ENCODE measurements at regions not wholly inside any gene's neighbourhood (a gene's known extent, or its start where the extent isn't known, plus 50 kb on each side); places are given as distances from the start of the nearest gene placed in this dataset.

DNA sequence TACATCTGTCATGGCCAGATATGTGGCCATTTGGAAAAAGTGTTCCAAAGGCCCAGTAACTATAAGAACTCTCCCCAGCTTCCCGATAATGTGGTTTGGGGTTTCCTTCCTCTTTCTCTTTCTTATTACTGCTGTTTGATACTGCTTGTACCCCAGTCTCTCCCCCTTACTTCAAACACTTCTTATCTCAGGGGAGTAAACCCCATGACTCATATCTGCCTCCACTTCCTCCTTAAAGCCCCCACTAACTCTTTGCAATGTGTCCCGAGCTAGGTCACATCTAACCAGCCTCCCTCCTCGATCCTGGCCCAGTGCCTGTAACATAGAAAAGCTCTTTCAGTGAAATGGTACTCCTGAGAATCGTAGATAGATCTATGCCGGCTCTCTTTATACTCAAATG lies 82.4 kb upstream of the STARD13 start:
- no peak for DNase-seq (ENCODE audit: extremely low read depth in 1 of 11, low read depth in 9 of 11, low spot score in 4 of 11)

DNA sequence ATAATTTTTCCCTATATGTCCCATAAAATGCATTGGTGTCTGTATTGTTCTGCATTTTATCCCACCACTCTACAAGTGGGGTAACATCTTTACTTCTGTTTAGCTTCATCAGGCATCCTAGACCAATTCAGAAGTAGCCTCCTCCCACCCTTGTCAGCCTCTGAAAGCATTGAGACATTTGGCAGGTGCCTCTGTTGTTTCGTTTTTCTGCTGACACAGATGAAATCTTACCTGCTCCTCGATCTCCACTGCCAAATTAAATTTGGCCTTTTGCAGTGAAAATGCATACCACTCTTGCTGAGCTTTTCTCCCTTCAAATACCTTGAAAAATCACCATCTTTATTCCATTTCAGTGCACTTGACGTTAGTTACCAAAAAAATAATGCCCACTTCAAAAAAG lies 83.5 kb upstream of the STARD13 start:
- no peak for DNase-seq (ENCODE audit: extremely low read depth in 1 of 11, low read depth in 9 of 11, low spot score in 4 of 11)

DNA sequence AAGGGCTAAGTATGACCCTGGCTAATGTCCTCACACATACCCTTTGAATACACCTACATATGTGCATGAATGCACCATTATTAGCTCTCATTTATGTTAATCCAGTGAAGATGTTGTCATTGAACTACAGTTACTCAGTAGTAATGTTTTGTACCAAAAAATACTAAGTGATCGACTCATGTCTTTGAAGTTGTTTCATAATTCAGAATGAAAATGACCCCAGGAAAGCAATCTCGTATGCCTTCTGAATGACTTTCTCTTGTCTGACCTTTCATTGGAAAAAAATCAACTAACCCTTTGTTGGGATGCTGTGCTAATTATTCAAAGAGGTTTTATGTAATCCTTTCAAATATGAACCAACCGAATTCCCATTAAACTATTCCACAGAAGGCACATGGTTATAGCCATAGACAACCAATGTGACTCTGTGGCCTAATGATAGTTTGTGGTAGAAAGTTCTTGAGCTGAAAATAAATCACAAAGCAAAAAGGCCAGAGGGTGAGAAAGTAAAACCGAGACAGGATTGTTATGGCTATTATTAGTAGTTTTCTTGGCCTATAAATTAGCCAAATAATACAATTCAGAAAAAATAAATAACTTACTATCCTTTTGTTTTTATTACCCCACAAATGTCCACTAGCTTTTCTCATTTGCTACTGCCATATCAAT lies 86.8 kb upstream of the STARD13 start:
- DNase-seq (ENCODE audit: extremely low read depth in 1 of 11, low read depth in 9 of 11, low spot score in 4 of 11), result no peak

DNA sequence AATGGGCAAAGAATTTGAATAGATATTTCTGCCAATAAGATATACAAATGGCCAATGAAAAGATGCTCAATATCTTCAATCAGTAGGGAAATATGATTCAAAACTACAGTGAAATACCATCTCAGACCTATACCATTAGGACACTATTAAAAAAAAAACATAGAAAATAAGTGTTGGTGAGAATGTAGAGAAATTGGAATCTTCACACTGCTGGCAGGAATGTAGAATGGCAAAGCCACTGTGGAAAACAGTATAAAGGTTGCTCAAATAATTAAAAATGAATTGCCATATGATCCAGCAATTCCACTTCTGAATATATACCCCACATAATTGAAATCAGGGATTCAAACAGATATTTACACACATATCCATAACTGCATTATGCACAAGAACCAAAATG lies 88.1 kb upstream of the STARD13 start:
- no peak for DNase-seq (ENCODE audit: extremely low read depth in 1 of 11, low read depth in 9 of 11, low spot score in 4 of 11)

DNA sequence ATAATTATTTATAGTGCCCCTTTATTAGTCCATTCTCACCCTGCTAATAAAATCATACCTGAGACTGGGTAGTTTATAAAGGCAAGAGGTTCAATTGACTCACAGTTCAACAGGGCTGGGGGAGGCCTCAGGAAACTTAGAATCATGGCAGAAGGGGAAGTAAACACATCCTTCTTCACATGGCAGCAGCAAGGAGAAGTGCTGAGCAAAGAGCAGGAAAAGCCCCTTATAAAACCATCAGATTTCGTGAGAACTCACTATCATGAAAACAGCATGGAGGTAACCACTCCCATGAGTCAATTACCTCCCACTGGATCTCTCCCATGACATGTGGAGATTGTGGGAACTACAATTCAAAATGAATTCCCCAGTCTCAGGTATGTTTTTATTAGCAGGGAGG lies 89.9 kb upstream of the STARD13 start:
- no peak for DNase-seq (ENCODE audit: extremely low read depth in 1 of 11, low read depth in 9 of 11, low spot score in 4 of 11)

DNA sequence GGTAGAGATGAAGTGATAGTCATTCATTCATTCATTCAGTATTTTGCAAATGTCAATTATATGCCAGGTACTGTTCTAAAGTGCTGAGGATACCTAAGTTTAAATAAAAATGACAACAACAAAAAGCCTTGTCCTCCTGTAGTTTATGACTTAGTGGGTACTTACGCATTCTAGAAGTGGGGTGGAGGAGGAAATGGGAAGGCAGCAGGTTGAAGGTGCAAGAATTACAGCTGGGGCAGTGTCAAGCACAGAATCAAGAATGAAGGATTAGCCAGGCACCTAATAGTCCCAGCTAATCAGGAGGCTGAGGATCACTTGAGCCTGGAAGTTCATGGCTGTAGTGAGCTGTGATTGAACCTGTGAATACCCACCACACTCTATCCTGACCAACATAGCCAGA lies 90.7 kb upstream of the STARD13 start:
- no peak for DNase-seq (ENCODE audit: extremely low read depth in 1 of 11, low read depth in 9 of 11, low spot score in 4 of 11)

DNA sequence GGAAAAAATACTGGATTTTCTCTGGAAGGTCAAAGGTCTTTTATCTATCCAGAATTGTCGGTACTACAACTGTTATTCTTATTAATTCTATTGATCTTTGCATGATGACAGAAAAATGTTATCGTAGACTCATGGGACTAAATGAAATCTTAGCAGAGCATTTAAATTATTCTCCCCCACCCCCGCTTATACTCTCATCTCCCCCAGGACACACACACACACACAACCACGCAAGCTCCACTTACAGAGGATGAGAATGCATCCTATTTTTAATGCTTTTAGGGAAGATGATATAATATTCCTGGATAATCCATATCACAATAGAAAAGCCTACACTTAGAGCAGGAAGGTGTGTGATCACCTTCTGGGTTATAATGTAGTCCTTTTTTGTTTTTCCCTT lies 91.9 kb upstream of the STARD13 start:
- DNase-seq (ENCODE audit: extremely low read depth in 1 of 11, low read depth in 9 of 11, low spot score in 4 of 11), result no peak

DNA sequence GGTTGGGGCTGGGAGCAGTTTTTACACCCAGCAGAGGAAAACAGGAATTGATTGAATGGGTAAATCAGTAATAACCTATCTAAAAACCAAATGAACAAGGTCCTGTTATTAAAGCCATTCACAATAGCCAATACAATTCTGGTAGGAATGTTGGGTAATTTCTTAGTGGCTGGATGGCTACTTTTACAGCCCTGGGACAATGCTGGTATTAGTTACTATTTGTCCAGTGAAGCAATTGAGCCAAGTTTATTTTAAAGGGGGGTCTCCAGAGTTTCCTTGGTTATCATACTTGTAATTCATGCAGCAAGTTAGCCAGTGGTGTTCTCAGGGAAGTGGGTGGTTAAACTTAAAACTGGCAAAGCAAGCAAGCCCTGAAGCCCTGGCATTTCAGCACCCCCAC lies 92.3 kb upstream of the STARD13 start:
- DNase-seq (ENCODE audit: extremely low read depth in 1 of 11, low read depth in 9 of 11, low spot score in 4 of 11), result no peak

DNA sequence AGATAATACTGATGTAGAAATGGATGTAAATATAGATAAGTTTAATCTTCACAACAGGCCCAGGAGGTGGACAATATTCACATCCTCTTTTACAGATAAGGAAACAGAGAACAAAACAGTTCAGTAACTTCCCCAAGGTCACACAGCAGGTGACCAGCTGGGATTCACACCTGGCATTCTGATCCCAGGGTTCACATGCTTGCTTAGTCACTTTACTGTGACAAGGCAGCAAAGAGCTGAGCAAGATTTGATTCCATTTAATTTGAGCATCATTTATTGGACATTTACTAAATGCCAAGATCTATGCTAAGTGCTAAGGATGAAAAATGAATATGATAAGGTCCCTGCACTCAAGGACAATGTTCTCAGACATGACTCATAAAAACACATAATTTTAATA lies 94.1 kb upstream of the STARD13 start:
- DNase-seq (ENCODE audit: extremely low read depth in 1 of 11, low read depth in 9 of 11, low spot score in 4 of 11), result no peak

DNA sequence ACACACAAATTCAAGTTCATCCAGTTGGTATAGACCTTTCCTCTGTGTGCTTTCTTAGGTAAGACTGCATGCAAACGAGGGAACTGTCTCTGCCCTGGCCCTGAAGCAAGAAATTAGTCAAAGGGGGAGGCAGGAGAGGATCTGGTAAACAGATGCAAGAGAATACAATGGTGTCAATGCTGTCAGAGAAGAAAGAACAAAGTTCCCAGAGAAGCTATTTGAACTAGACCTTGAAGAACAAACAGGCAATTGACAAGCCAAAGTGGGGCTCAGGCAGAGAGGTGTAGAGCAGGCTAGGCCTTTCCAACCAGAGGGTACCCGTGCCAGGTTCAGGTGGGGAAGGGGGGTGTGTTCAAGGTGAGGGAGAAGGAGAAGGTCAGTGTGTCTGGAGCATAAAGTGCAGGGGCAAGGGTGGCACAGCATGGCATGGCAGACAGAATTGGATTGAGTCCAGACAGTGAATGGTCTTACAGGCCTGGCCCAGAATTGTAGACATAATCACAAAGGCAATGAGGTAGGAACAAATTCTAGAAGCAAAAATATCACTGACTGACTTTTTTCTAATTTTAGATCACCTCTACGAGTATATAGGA lies 95.0 kb upstream of the STARD13 start:
- no peak for DNase-seq (ENCODE audit: extremely low read depth in 1 of 11, low read depth in 9 of 11, low spot score in 4 of 11)

DNA sequence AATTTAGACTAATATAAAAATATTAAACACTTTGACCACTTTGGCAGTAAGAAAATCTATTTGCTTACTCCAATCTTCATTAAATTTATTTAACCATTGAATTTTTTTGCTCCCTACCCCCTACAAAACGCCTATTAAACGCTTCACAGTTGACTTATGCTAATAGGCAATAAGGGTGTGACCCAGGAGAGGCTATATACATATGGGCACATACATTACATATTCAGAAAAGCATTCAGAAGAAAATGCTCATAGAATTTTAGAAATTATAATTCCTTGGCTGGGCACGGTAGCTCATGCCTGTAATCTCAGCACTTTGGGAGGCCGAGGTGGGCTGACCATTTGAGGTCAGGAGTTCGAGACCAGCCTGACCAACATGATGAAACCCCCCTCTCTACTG lies 95.6 kb upstream of the STARD13 start:
- no peak for DNase-seq (ENCODE audit: extremely low read depth in 1 of 11, low read depth in 9 of 11, low spot score in 4 of 11)

DNA sequence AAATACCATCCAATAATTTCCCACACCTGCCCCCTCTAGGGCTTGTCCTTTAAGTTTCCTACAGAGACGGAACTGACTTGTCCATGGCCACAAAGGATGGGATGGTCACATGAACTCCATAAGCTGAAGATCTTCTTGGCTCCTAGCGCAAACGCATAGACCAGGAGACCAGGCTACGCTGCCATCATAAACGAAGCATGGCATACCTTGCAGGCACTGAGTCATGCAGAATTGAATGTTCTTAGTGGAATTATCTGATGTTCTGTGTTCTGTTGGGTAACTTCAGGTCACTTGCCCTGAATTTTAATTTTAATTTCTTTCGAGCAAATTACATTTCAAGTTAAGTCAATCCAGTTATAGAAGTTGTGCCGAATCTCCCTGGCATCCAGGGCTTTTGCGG lies 96.4 kb upstream of the STARD13 start:
- no peak for DNase-seq (ENCODE audit: extremely low read depth in 1 of 11, low read depth in 9 of 11, low spot score in 4 of 11)

DNA sequence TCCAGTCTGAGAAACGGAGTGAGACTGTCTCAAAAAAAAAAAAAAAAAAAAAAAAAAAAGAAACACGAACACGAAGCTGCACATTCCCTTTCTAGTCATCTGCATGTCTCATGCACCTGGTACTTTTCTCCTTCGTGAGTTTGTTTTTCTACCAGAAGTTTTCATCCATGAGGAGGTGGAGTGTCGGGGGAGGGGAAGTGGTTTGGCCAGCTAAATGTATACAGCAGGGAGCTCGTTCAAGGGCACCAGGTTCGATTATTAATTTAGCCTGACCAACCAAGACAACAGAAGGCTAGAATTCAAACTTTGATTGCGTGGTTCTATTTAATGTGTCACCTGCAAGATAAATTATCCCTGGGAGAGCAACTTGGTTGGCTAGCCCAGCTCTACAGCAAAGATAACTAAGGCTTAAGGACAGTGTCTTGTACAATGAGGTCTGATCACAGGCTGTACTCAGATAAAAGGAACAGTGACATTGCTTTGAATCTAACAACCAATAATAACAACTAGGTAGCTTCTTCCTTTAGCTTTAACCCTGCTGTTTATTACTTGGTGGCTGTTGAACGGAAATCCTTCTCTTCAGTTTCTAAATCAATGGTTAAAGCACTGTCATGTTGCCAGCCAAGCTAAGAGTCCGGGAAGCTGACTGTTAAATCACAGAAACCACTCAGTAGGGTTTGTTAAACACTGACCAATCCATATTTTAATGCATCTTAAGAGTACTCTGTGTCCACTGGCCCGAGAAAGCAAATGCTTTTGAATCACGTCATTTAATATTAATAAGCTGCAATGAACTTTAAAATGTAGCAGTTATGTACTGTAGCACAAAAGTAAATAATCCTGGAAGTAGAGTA lies 98.4 kb upstream of the STARD13 start:
- no peak for DNase-seq (ENCODE audit: extremely low read depth in 1 of 11, low read depth in 9 of 11, low spot score in 4 of 11)

DNA sequence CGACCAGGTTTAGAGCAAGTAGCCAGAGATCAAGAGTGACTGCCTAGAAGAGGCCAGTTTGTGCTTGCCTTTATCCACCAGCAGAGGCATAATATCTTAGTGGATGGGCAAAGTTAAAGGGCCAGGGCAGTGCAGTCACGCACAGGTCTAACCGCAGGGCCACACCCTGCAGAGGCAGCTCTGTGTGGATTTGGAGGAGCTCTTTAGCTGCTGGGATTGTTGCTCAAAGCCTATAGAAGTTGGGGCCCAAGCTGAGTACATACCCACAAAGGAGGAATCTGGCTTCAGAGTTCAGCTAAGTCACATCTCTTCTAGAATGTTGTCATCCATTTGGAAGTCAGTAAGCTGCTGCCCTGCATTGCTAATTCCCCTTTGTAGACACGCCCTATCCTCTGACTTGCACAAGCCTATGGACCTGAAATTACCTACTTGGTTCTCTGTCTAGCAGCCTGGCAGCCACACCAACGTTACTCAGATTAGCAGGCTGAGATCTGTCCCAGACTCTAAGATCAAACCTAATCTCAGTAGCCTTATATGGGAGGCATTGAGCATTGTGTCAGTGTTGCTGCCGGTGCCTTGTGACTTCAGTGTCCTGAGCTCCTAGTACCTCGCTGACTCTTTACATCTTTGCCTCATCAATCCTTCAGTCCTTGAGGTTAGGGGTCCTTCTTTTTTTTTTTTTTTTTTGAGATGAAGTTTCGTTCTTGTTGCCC lies 102.9 kb upstream of the STARD13 start:
- no peak for DNase-seq (ENCODE audit: extremely low read depth in 1 of 11, low read depth in 9 of 11, low spot score in 4 of 11)

DNA sequence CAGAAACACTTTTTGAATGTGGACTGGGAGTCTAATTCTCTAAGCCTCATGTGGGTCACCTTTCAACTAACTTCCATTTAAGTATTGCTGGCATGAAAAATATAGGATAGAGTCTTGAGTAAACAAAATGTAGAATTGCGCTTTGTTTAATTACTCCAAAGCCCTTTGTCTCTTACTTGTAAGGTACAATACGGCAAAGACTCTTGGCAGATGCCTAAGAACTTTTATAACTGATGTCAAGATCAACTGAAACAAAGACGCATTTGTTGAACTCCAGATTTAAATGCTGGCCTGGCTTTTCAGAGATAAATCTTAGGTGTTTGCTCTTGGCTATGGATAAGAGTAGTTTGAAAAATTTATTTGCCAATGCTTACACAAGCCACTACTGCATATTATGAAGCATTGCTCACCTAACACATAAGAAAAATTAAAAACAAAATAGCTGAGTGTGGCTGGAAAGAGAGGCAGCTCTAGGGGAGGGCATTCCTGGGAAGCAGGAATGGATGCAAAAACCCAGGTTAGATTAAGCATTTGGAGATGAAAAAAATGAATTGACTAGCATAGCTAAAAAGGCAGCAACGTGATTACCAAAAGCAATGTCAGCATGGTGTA lies 107.3 kb upstream of the STARD13 start:
- DNase-seq (ENCODE audit: extremely low read depth in 1 of 11, low read depth in 9 of 11, low spot score in 4 of 11), result no peak

DNA sequence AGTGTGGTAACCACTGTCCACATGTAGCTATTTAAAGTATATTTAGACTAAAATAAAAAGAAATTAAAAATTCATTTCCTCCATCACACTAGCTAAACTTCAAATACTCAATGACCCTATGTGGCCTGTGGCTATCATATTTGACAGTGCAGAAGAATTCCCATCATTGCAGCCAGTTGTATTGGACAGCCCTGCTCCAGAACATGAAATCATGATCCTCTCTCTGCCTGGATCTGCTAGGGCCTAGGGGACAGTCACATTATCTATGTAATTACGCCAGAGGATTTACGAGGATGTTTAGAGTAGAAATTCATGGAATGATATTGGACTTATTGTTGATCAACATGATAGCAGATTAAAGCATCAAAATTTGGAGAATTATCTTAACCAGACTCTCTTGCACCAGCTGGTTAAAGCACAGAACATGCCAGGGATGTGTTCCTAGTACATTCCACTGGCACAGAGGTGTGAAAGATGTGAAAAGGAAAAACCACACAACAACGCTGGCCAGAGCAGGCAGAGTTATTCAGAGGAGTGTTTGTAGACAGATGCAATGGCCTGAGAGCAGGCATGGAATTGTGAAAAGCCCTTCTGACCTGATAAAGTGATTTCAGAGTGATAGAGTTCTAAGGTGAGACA lies 108.9 kb upstream of the STARD13 start:
- DNase-seq (ENCODE audit: extremely low read depth in 1 of 11, low read depth in 9 of 11, low spot score in 4 of 11), result no peak

DNA sequence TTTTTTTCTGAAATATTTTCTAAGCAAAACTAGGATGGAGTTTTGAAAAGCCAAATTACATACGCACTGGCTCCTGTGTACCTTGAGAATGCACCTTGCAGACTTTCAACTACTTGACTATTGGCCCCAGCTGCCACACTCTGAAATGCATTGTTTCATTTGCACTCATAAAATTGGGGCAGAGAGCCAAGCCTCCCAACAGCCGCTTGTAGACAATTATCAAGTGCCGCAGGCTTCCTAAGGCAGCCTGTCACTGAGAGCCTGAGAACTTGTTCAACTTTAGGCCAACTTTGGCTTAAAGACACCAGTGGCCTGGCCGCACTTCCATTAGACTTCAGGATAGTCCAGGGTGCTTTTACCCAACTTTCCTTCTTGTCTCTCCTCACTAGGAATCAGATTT lies 115.7 kb upstream of the STARD13 start:
- no peak for DNase-seq (ENCODE audit: extremely low read depth in 1 of 11, low read depth in 9 of 11, low spot score in 4 of 11)

DNA sequence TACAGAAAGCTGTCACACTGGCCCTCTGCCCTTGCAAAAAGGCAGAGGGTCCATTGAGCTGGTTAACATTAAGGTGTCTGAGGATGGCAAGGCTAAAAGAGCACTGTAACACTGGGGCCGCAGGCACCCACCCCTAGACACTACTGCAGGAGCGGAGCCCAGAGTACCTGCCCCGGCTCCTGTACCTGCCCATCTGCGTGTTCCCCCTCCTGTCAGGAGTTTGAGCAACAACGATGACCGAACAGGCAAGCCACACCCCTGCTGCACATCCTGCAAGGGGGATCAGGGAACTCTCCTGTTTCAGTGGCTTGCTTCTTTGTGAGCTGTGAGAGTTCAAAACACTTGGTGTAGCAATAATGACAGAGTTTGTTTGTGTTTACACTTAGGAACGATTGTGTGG lies 117.4 kb upstream of the STARD13 start:
- DNase-seq (ENCODE audit: extremely low read depth in 1 of 11, low read depth in 9 of 11, low spot score in 4 of 11), result no peak

DNA sequence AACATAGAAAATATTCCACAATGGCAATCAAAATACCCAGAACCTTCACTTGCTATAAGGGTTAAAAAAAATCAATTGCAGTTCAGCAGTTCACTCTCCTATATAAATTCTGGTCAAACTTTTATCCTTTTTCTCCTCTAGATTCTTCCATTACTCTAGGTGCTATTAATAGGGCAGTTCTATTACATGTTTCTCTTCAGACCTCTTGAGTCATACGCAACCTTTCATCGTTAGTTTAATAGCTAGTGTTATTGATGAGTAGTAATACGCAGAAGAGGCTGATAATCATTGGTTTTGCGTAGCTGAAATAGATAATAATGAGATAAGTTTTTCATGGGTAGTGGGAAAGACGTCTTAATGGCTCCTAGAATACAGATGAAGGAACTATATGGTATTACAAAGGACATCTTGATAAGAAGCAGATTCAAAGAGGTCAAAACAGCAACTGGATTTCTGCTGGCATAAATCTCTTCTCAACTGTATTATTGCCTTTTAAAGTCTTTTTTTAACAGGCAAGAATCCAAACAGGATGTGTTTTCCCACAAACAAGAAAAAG lies 118.3 kb upstream of the STARD13 start:
- DNase-seq (ENCODE audit: extremely low read depth in 1 of 11, low read depth in 9 of 11, low spot score in 4 of 11), result no peak

Data from renal cortex interstitium (tissue), 11 donors.